ENCODE measurements at regions not wholly inside any gene's neighbourhood (a gene's known extent, or its start where the extent isn't known, plus 50 kb on each side); places are given as distances from the start of the nearest gene placed in this dataset.

- TF ChIP-seq ZNF677 (tag by site-specific recombination; IDR thresholded peaks at IDR 0.05), result no peak
- no peak for TF ChIP-seq ZNF707 (tag by site-specific recombination; IDR thresholded peaks at IDR 0.05)
- TF ChIP-seq ZNF423 (tag by site-specific recombination; IDR thresholded peaks at IDR 0.05), result no peak
Observed at GRCh38 chr6:23180504-23181293, 611.3 kb downstream of the HDGFL1 start.
